ENCODE measurements at regions not wholly inside any gene's neighbourhood (a gene's known extent, or its start where the extent isn't known, plus 50 kb on each side); places are given as distances from the start of the nearest gene placed in this dataset.

- Histone ChIP-seq H3K9me3 (no peaks in the 10 kb centered on the region), H3K36me3 (no peaks in the 10 kb centered on the region), H3K27ac (no peak overlapping the region), H3K27me3 (no peaks in the 10 kb centered on the region), H3K4me1 (peaks cover 0 to 8% (median 4%) of the 10 kb centered on the region in 4 donors), H3K4me3 (no peak overlapping the region)
- no peak for DNase-seq
- TF ChIP-seq POLR2A (IDR thresholded peaks at IDR 0.05) = no peak
- TF ChIP-seq EP300 (IDR thresholded peaks at IDR 0.05; ENCODE audit: low read depth) = no peak
- TF ChIP-seq POLR2AphosphoS5 (IDR thresholded peaks at IDR 0.05) = no peak
- TF ChIP-seq CTCF (IDR thresholded peaks at IDR 0.05) = no peak
- in situ Hi-C loops (cut with MboI; ENCODE audit: low pct_ligation_motif_present in 1 of 4, low pct_unique_long_range_greater_than_20kb in 1 of 4, low sequenced_read_pairs in 3 of 4) (no loop called here), intact Hi-C loops (cut with DNase I; ENCODE audit: low total_unique reads) (no loop called here)
These were observed 50.1 kb upstream of the ZNF608 start for GRCh38 chr5:124796495-124796894.

GRCh38 chr5:124797665-124798087, 51.2 kb upstream of the ZNF608 start:
- no peaks in the 10 kb centered on the region for H3K9me3 ChIP-seq
- no peaks in the 10 kb centered on the region for H3K36me3 ChIP-seq
- no peak overlapping the region for H3K4me3 ChIP-seq
- WGBS, 2 donors (ENCODE audit: low coverage in 1 of 2) = 95 to 100% methylated on average over 2 to 12 of the region's 12 CpGs
- in situ Hi-C loops (cut with MboI; ENCODE audit: low pct_ligation_motif_present in 1 of 4, low pct_unique_long_range_greater_than_20kb in 1 of 4, low sequenced_read_pairs in 3 of 4) = no loop called here
- DNase-seq = no peak
- intact Hi-C loops (cut with DNase I; ENCODE audit: low total_unique reads) = no loop called here
- peaks cover 0 to 5% (median 2%) of the 10 kb centered on the region in 4 donors for H3K4me1 ChIP-seq
- TF ChIP-seq EP300 (IDR thresholded peaks at IDR 0.05; ENCODE audit: low read depth) (no peak), POLR2AphosphoS5 (IDR thresholded peaks at IDR 0.05) (no peak), POLR2A (IDR thresholded peaks at IDR 0.05) (no peak), CTCF (IDR thresholded peaks at IDR 0.05) (no peak)
- H3K27me3 ChIP-seq = no peaks in the 10 kb centered on the region
- H3K27ac ChIP-seq = no peak overlapping the region

GRCh38 chr5:124798890-124799289, 52.5 kb upstream of the ZNF608 start:
- WGBS, 2 donors (ENCODE audit: low coverage in 1 of 2) = 88% methylated on average over 3 of the region's 3 CpGs; no CpG with 5 or more reads in 1 of the 2 donors
- intact Hi-C loops (cut with DNase I; ENCODE audit: low total_unique reads) (no loop called here), in situ Hi-C loops (cut with MboI; ENCODE audit: low pct_ligation_motif_present in 1 of 4, low pct_unique_long_range_greater_than_20kb in 1 of 4, low sequenced_read_pairs in 3 of 4) (no loop called here)
- TF ChIP-seq CTCF (IDR thresholded peaks at IDR 0.05) (no peak), POLR2A (IDR thresholded peaks at IDR 0.05) (no peak), POLR2AphosphoS5 (IDR thresholded peaks at IDR 0.05) (no peak)
- Histone ChIP-seq H3K36me3 (no peaks in the 10 kb centered on the region), H3K9me3 (no peaks in the 10 kb centered on the region), H3K4me1 (no peaks in the 10 kb centered on the region), H3K27me3 (no peaks in the 10 kb centered on the region), H3K27ac (no peak overlapping the region), H3K4me3 (no peak overlapping the region)
- DNase-seq = no peak

GRCh38 chr5:124801551-124801950, 55.1 kb upstream of the ZNF608 start:
- no peaks in the 10 kb centered on the region for H3K27me3 ChIP-seq
- H3K4me3 ChIP-seq = no peak overlapping the region
- in situ Hi-C loops (cut with MboI; ENCODE audit: low pct_ligation_motif_present in 1 of 4, low pct_unique_long_range_greater_than_20kb in 1 of 4, low sequenced_read_pairs in 3 of 4) (no loop called here), intact Hi-C loops (cut with DNase I; ENCODE audit: low total_unique reads) (loop anchor here (5.0 kb wide), 1 partner anchor 406 kb away; no protein-coding TSS in a partner anchor)
- no peaks in the 10 kb centered on the region for H3K9me3 ChIP-seq
- no peaks in the 10 kb centered on the region for H3K36me3 ChIP-seq
- DNase-seq = no peak
- WGBS, 2 donors (ENCODE audit: low coverage in 1 of 2) = 74 to 81% methylated on average over 3 of the region's 3 CpGs
- H3K27ac ChIP-seq = no peak overlapping the region
- no peak for TF ChIP-seq CTCF (IDR thresholded peaks at IDR 0.05)
- TF ChIP-seq EP300 (IDR thresholded peaks at IDR 0.05; ENCODE audit: low read depth) = no peak
- TF ChIP-seq POLR2A (IDR thresholded peaks at IDR 0.05) = no peak
- TF ChIP-seq POLR2AphosphoS5 (IDR thresholded peaks at IDR 0.05) = no peak
- peaks cover 0 to 7% (median 3%) of the 10 kb centered on the region in 4 donors for H3K4me1 ChIP-seq
